ENCODE measurements at regions not wholly inside any gene's neighbourhood (a gene's known extent, or its start where the extent isn't known, plus 50 kb on each side); places are given as distances from the start of the nearest gene placed in this dataset.

DNA sequence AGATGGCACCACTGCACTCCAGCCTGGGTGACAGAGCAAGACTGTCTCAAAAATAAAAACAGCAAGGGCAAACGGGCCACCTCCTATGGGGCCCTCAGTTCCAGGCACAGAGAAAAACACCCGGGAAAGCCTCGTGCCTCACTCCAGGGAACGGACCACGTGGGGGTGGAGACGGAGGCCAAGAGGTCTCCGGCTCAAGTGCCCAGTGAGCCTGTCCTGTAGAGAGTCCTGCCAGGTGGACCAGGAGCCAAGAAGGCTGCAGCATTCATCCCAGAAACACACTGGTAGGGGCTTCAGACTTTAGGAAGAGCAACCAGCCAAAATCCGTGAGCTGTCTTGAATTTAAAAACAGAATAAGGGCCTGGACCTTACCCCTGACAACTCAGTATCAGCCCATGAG lies 63.8 kb downstream of the C5orf15 start:
- TF ChIP-seq FOXM1 (IDR thresholded peaks at IDR 0.05; ENCODE audit: borderline replicate concordance) (no peak), TARDBP (IDR thresholded peaks at IDR 0.05) (no peak), FOXK2 (IDR thresholded peaks at IDR 0.05) (no peak), NFRKB (IDR thresholded peaks at IDR 0.05) (no peak), SUZ12 (IDR thresholded peaks at IDR 0.05) (no peak), ARNT (IDR thresholded peaks at IDR 0.05) (no peak), ZNF384 (IDR thresholded peaks at IDR 0.05) (no peak)

Measured in HEK293T (cell line).